HG03565 (cell line): ENCODE measurements at regions not wholly inside any gene's neighbourhood (a gene's known extent, or its start where the extent isn't known, plus 50 kb on each side); places are given as distances from the start of the nearest gene placed in this dataset.
"Not testable (repeated sequence)": the region's sequence is repeated elsewhere in the genome, so short reads cannot be mapped to it uniquely, and the experiment has no call there.

Experiments used
- ATAC-seq: cut with Tn5 transposase; IDR thresholded peaks from one replicate; pipeline ENCODE4 v1.9.1; 2021; ENCODE audit warnings: mild to moderate bottlenecking, moderate library complexity; ENCODE audit not compliant: unreplicated experiment

GRCh38 chr2:102871707-102872106, 109.9 kb downstream of the TMEM182 start:
- no peak for ATAC-seq

DNA sequence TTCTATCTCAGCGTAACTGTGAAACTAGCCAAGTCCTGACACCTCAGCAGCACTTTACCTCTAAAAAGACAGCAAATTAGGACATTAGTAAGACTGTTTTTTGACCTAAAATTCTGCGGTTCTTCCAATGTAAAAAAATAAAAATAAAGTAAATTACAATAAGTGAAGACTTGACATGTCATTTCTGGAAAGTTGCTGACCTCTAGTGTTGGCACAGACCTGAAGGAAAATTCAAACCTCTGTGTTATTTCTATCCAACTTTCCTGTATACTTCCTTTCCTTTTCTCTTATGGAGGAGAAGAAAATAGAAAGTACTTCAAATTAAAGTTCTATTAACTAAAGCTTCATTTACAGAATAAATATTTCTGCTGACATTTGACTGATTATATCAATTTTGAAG, 110.6 kb downstream of the TMEM182 start:
- no peak for ATAC-seq

DNA sequence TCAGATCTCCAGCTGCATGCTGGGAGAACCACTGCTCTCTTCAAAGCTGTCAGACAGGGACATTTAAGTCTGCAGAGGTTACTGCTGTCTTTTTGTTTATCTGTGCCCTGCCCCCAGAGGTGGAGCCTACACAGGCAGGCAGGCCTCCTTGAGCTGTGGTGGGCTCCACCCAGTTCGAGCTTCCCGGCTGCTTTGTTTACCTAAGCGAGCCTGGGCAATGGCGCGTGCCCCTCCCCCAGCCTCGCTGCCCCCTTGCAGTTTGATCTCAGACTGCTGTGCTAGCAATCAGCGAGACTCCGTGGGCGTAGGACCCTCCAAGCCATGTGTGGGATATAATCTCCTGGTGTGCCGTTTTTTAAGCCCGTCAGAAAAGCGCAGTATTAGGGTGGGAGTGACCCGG, 117.7 kb downstream of the TMEM182 start:
- not testable (repeated sequence) for ATAC-seq

GRCh38 chr2:102880731-102881130, 118.9 kb downstream of the TMEM182 start:
- ATAC-seq = no peak

DNA sequence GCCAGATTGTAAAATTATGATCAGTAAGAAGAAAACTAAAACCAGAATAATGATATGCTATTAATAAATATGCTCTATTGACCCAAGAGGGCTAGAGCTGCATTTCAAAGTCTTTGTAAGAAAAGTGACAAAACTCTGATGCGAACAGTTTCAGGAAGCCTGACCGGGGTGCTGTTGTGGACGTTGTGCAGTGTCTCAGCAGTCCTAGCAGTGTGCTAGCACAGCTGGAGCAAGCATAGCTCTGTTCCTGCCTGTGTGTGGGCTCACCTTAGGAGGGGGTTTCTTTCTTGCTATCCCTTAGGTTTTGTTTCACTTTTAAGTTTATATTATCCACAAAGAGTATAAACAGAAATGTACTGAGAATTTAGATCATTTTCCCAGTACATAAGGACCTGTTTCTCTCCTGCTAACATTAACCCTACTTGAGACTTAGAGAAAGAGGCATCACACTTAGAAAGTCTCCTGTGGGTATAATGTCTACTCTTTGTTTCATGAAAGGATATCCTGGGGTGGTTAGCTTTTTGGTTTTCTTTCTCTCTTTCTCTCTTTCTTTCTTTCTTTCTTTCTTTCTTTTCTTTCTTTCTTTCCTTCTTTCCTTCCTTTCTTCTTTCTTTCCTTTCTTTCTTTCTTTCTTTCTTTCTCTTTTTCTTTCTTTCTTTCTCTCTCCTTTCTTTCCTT, 124.5 kb downstream of the TMEM182 start:
- ATAC-seq = no peak

GRCh38 chr2:102888514-102888913, 126.7 kb downstream of the TMEM182 start:
- no peak for ATAC-seq

DNA sequence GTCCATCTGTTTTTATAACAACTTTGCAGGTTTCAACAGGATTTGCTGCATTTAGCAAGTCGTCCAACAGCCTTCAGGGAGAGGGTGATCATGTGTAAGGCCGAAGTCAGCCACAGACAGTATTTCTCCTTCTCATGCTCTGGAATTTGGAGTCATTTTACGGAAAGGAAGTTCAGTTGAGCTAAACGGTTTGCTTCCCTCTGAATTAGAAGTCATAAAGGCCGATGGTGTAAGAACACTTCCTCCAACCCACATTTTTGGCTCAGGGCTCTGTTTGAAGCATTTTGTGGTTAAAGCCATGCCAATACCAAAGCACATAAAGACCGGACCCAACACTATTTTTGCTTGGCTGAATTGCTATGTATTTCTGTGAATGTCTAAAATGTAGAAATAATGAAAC, 129.5 kb downstream of the TMEM182 start:
- ATAC-seq = no peak

DNA sequence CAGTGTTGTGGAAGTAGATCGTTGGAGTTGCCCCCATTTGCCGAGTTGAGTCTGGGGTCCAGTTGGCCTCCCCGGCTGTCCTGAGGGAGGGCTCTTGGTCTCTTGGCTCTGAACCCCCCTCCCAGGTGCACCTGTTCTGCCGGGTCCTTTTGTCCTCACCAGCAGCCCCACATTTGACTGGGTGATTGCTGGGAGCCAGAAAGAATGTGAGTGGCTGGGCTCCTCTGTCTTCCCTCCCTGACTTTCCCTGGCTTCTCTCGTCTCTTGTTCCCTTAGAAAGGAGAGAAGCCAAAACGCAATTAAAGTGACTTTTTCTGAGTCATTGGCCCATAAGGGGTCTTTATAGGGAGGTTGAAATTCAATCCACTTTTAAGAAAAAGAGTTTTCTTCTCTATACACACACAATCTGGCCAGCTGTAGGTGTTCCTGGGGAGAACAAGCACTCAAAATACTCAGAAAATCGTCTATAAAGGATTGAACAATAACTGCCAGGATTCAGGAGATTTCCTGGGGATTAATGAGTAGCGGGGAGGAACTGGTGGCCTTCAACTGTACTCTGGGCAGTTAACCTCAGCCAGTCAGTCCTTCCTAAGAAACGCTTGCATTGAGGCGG, 131.0 kb downstream of the TMEM182 start:
- no peak for ATAC-seq

- ATAC-seq = no peak
Measured at GRCh38 chr2:102893870-102894269, 132.0 kb downstream of the TMEM182 start.

GRCh38 chr2:102895376-102895775, 133.5 kb downstream of the TMEM182 start:
- no peak for ATAC-seq

DNA sequence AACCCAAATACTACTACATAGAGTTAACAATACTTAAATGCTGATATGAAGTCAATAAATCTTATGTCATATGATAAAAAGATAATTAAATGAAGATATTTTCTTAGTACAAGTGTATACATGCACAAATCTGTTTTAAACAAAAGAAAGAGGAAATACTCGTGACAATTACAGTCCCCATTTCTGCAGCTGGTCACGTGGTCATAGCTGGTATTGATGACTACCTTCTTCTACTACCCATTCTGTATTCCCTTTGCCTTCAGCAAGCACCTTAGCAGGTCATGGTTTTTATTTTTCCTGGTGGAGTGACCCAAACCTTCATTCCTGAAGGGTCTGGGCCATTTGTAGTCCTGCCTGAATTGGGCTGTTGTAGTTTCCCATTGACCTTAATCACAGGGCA, 147.4 kb downstream of the TMEM182 start:
- not testable (repeated sequence) for ATAC-seq

- no peak for ATAC-seq
Measured at GRCh38 chr2:102910724-102911123, 148.9 kb downstream of the TMEM182 start.

- no peak for ATAC-seq
Measured at GRCh38 chr2:102915128-102915527, 153.3 kb downstream of the TMEM182 start.

DNA sequence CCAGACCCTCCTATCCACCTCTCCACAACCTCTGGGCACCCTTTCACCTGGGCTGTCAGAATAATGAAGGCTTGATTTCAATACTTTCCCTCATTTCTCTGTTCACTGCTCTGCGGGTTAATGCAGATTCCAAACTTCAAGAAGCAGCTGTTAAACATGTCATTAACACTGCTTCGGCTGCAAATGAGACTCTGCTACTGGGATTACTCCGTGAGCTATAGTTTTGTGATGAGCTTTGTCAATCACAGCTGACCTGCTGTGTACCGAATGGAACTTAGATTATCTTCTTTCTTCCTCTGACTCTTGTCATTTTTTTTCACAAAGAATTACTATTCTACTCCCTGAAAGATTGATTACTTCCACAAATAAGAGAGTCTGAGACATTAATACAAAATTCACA, 160.5 kb downstream of the TMEM182 start:
- no peak for ATAC-seq

- ATAC-seq = no peak
Measured at GRCh38 chr2:102925003-102925402, 163.2 kb downstream of the TMEM182 start.

DNA sequence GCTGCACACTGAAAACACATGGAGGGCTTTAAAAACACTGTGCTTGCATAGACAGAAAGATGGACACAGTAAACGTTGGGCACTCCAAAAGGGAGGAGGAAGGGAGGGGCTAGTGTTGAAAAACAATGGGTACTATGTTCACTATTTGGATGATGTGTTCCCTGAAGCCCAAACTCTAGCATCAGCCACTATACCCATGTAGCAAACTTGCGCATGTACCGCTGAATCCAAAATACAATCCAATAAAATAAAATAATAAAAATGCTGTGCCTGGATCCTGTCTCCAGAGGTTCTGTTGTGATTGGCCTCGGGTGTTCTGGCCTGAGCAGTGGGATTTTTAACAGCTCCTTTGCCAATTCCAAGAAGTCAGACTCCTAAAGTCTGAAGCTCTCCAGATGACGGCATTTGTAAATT, 166.0 kb downstream of the TMEM182 start:
- no peak for ATAC-seq

DNA sequence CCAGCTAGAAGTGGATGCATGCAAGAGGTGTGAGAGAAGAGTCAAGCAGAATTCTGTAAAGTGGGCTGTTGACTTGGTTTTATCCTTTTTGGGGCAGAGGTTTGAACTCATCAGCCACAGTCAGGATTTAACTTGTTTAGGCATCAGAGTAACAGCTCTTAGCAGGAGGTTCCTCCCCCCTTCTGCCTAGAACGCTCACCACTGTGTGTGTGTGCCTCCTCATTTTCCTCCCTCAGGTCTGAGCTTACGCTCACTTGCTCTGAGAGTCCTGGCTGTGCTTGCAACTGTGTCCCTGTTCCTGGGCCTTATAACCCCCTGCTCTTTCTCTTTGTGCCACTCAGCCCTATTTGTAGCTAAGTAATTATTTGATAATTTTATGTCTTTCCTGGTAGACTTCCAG, 167.9 kb downstream of the TMEM182 start:
- no peak for ATAC-seq

GRCh38 chr2:102932501-102932900, 170.7 kb downstream of the TMEM182 start:
- no peak for ATAC-seq

GRCh38 chr2:102939207-102939606, 177.4 kb downstream of the TMEM182 start:
- ATAC-seq = no peak

DNA sequence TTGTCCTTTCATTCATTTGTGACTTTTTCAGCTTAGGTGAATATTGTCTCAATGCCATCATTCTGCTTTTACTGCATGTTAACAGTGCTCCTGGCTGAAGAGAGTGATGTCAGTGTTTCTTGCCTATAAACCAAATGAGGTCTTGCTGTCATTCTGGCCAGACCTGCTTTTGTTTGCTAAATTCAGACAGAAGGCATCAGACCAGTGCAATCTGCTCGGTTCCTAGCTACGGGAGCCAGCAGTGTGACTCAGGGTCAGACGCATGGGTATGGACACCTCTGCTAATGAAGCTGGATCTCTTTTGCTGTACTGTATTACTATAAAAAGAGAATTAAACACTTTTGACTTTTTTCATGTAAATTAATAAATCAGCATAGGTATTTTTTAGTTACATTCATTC, 178.9 kb downstream of the TMEM182 start:
- ATAC-seq = no peak

GRCh38 chr2:102942107-102942506, 180.3 kb downstream of the TMEM182 start:
- no peak for ATAC-seq

DNA sequence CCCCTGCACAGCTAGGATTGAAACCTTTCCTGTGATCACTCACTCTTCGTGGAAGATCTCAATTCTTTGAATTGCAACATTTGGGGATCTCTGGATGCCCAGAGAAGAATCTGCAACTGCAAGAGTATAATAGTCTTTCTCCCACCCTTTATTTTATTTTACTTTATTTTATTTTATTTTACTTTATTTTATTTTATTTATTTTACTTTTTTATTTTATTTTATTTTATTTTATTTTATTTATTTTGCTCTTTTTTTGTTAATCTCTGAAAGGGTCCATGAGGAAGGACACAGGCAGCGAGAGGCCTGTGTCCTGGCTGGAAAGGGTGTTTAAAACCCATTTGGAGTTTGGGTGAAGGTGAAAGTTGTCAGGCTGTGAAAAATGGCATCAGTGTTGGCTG, 181.4 kb downstream of the TMEM182 start:
- no peak for ATAC-seq
